Body of pancreas (tissue), 4 donors: ENCODE measurements at regions not wholly inside any gene's neighbourhood (a gene's known extent, or its start where the extent isn't known, plus 50 kb on each side); places are given as distances from the start of the nearest gene placed in this dataset.

Experiments used
- CTCF ChIP-seq, 7 experiments: fragments of 450-650 bp in 4 of 7; fragments of 200-600 bp in 3 of 7; sonication (generic) in 3 of 7; IDR thresholded peaks; one replicate each; pipeline ENCODE4 v1.5.1; 2016 to 2019; ENCODE audit warnings: antibody characterized with exemption in 7 of 7
- POLR2A ChIP-seq, 3 donors: fragments of 450-650 bp; IDR thresholded peaks; one replicate each; pipeline ENCODE4 v1.6.1; 2016; ENCODE audit warnings: antibody characterized with exemption in 3 of 3, mild to moderate bottlenecking in 2 of 3

DNA sequence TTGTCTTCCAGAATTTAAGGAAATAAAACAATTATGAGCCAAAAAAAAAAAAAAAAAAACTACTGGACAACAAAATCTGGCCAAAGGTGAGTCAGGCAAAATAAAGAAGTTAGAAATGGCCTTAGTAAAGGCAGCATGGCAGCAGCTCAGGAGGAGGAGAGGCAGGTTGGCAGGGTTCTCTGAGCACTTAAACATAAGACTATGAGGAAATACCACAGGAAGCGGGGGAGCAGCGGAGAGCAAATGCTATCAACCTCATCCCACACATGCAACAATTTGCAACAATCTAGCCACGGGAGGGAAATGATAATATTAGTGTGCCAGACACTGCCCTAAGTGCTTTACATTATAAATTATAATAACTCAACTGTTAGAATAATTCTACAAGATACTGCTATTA lies 247.3 kb upstream of the NSMCE3 start:
- TF ChIP-seq CTCF (IDR thresholded peaks at IDR 0.05) (no peak), POLR2A (IDR thresholded peaks at IDR 0.05) (no peak)
